Progenitor cell of endocrine pancreas (in vitro differentiated cells): ENCODE measurements at regions not wholly inside any gene's neighbourhood (a gene's known extent, or its start where the extent isn't known, plus 50 kb on each side); places are given as distances from the start of the nearest gene placed in this dataset.

Experiments
- DNase-seq: peaks from one replicate; pipeline ENCODE4 v3.0.0; 2021; ENCODE audit warnings: low spot score; ENCODE audit not compliant: unreplicated experiment
- H3K27ac Mint-ChIP-seq: 2 replicates; pipeline ENCODE4 v1.8.0; 2021; ENCODE audit warnings: mild to moderate bottlenecking, moderate library complexity, mixed read lengths
- H3K27me3 Mint-ChIP-seq: 2 replicates; pipeline ENCODE4 v1.8.0; 2021; ENCODE audit warnings: mixed read lengths
- H3K36me3 Mint-ChIP-seq: 2 replicates; pipeline ENCODE4 v1.8.0; 2022; ENCODE audit warnings: mixed read lengths; ENCODE audit not compliant: insufficient read depth
- H3K4me1 Mint-ChIP-seq: 2 replicates; pipeline ENCODE4 v1.8.0; 2021; ENCODE audit warnings: low read depth, mixed read lengths
- H3K4me3 Mint-ChIP-seq: 2 replicates; pipeline ENCODE4 v1.8.0; 2021; ENCODE audit warnings: low read depth, mild to moderate bottlenecking, moderate library complexity, mixed read lengths
- H3K9me3 Mint-ChIP-seq: 2 replicates; pipeline ENCODE4 v1.8.0; 2021; ENCODE audit warnings: low read depth, mixed read lengths
- CTCF ChIP-seq: fragments of 200-600 bp; sonication (generic); IDR thresholded peaks from one replicate; pipeline ENCODE4 v1.5.0; 2021; ENCODE audit warnings: antibody characterized with exemption, mild to moderate bottlenecking; ENCODE audit not compliant: unreplicated experiment

- Mint-ChIP-seq H3K27me3 (no peaks in the 10 kb centered on the region), H3K4me1 (no peaks in the 10 kb centered on the region), H3K4me3 (no peak overlapping the region)
Measured at GRCh38 chr3:73243740-73244139, 182.3 kb downstream of the EBLN2 start.

GRCh38 chr3:73245459-73245858 lies 184.0 kb downstream of the EBLN2 start:
- TF ChIP-seq CTCF: no peak
- H3K36me3 Mint-ChIP-seq: no peaks in the 10 kb centered on the region
- no peak overlapping the region for H3K27ac Mint-ChIP-seq
- H3K4me3 Mint-ChIP-seq: no peak overlapping the region
- no peak for DNase-seq
- H3K27me3 Mint-ChIP-seq: no peaks in the 10 kb centered on the region
- no peaks in the 10 kb centered on the region for H3K4me1 Mint-ChIP-seq
- H3K9me3 Mint-ChIP-seq: peaks cover 3% of the 10 kb centered on the region

More at GRCh38 chr3:73243740-73244139, 182.3 kb downstream of the EBLN2 start:
- peaks cover 3% of the 10 kb centered on the region for H3K9me3 Mint-ChIP-seq
- no peak for TF ChIP-seq CTCF
- H3K36me3 Mint-ChIP-seq: no peaks in the 10 kb centered on the region
- DNase-seq: no peak
- no peak overlapping the region for H3K27ac Mint-ChIP-seq

GRCh38 chr3:73249047-73249446 lies 187.6 kb downstream of the EBLN2 start:
- Mint-ChIP-seq H3K9me3 (peaks cover 3% of the 10 kb centered on the region), H3K27ac (no peak overlapping the region), H3K4me3 (no peak overlapping the region), H3K36me3 (no peaks in the 10 kb centered on the region), H3K27me3 (peaks cover 6% of the 10 kb centered on the region), H3K4me1 (no peaks in the 10 kb centered on the region)
- no peak for TF ChIP-seq CTCF
- DNase-seq: no peak

- DNase-seq: no peak
- H3K27me3 Mint-ChIP-seq: peaks cover 17% of the 10 kb centered on the region
- TF ChIP-seq CTCF: no peak
- H3K4me3 Mint-ChIP-seq: no peak overlapping the region
- no peaks in the 10 kb centered on the region for H3K4me1 Mint-ChIP-seq
- H3K36me3 Mint-ChIP-seq: no peaks in the 10 kb centered on the region
- no peak overlapping the region for H3K27ac Mint-ChIP-seq
- no peaks in the 10 kb centered on the region for H3K9me3 Mint-ChIP-seq
Measured at GRCh38 chr3:73254062-73254461, 192.6 kb downstream of the EBLN2 start.

- Mint-ChIP-seq H3K4me1 (peaks cover 3% of the 10 kb centered on the region), H3K27ac (no peak overlapping the region), H3K9me3 (no peaks in the 10 kb centered on the region), H3K27me3 (peaks cover 20% of the 10 kb centered on the region), H3K36me3 (no peaks in the 10 kb centered on the region), H3K4me3 (no peak overlapping the region)
- no peak for DNase-seq
- TF ChIP-seq CTCF: no peak
Measured at GRCh38 chr3:73255609-73256029, 194.2 kb downstream of the EBLN2 start.

- TF ChIP-seq CTCF: no peak
- peaks cover 26% of the 10 kb centered on the region for H3K27me3 Mint-ChIP-seq
- no peaks in the 10 kb centered on the region for H3K36me3 Mint-ChIP-seq
Measured at GRCh38 chr3:73257186-73257585, 195.7 kb downstream of the EBLN2 start.

More at GRCh38 chr3:73257186-73257585, 195.7 kb downstream of the EBLN2 start:
- Mint-ChIP-seq H3K4me3 (no peak overlapping the region), H3K4me1 (peaks cover 3% of the 10 kb centered on the region), H3K27ac (no peak overlapping the region), H3K9me3 (no peaks in the 10 kb centered on the region)
- no peak for DNase-seq
